CD14-positive monocyte (primary cell): ENCODE measurements at regions not wholly inside any gene's neighbourhood (a gene's known extent, or its start where the extent isn't known, plus 50 kb on each side); places are given as distances from the start of the nearest gene placed in this dataset.

ENCODE experiments used
- DNase-seq, 3 donors: peaks; one replicate each; pipeline ENCODE4 v3.0.0-alpha.2; 2011 to 2022
- H2AFZ ChIP-seq: 2 replicates; pipeline ENCODE4 v1.6.0; 2012; ENCODE audit warnings: mild to moderate bottlenecking, low read depth, low read length, inconsistent platforms; ENCODE audit not compliant: insufficient read depth, poor library complexity, severe bottlenecking
- H3K27ac ChIP-seq, 2 donors: 1 replicate in 1 of 2; 2 replicates in 1 of 2; pipeline ENCODE4 v1.5.1; 2012 to 2013; ENCODE audit warnings: low read length in 2 of 2, control low read depth in 1 of 2, inconsistent platforms in 1 of 2, low read depth in 1 of 2, mild to moderate bottlenecking in 1 of 2
- H3K27me3 ChIP-seq, 2 donors: one replicate each; pipeline versions ENCODE4 v1.6.0 to v1.6.1; 2011 to 2013; ENCODE audit warnings: low read length in 2 of 2; ENCODE audit not compliant: control insufficient read depth in 2 of 2, insufficient read depth in 2 of 2
- H3K36me3 ChIP-seq, 2 donors: replicated peaks in 1 of 2; 1 replicate in 1 of 2; 2 replicates in 1 of 2; pipeline versions ENCODE4 v1.5.1 to v1.6.1; 2012 to 2013; ENCODE audit warnings: low read length in 2 of 2, control low read depth in 1 of 2, inconsistent platforms in 1 of 2, mild to moderate bottlenecking in 1 of 2; ENCODE audit not compliant: insufficient read depth in 2 of 2, control insufficient read depth in 1 of 2
- H3K4me1 ChIP-seq, 2 donors: 1 replicate in 1 of 2; 2 replicates in 1 of 2; pipeline versions ENCODE4 v1.5.1 to v1.6.1; 2012 to 2013; ENCODE audit warnings: low read length in 2 of 2, control low read depth in 1 of 2, inconsistent platforms in 1 of 2, mild to moderate bottlenecking in 1 of 2, moderate library complexity in 1 of 2; ENCODE audit not compliant: insufficient read depth in 2 of 2, control insufficient read depth in 1 of 2
- H3K4me2 ChIP-seq: replicated peaks from 2 replicates; pipeline ENCODE3; 2012; ENCODE audit warnings: low read length, moderate library complexity, mild to moderate bottlenecking; ENCODE audit not compliant: poor library complexity, severe bottlenecking; ENCODE audit errors: extremely low read depth
- H3K4me3 ChIP-seq, 3 experiments: fragments of 200-600 bp in 1 of 3; sonication (generic) in 1 of 3; replicated peaks in 1 of 3; 1 replicate in 2 of 3; 2 replicates in 1 of 3; pipeline ENCODE4 v1.5.1; 2011 to 2013; ENCODE audit warnings: low read length in 3 of 3, mild to moderate bottlenecking in 3 of 3, control low read depth in 2 of 3, low read depth in 2 of 3, inconsistent platforms in 1 of 3, moderate library complexity in 1 of 3
- H3K79me2 ChIP-seq: 2 replicates; pipeline ENCODE4 v1.6.0; 2012; ENCODE audit warnings: mild to moderate bottlenecking, control low read depth, inconsistent platforms, low read length, moderate library complexity; ENCODE audit not compliant: insufficient read depth
- H3K9ac ChIP-seq: 2 replicates; pipeline ENCODE4 v1.6.0; 2017; ENCODE audit warnings: low read length, mild to moderate bottlenecking; ENCODE audit not compliant: insufficient read depth, poor library complexity, severe bottlenecking
- H3K9me3 ChIP-seq, 2 donors: replicated peaks in 1 of 2; 1 replicate in 1 of 2; 2 replicates in 1 of 2; pipeline versions ENCODE4 v1.5.1 to v1.6.1; 2012 to 2013; ENCODE audit warnings: low read length in 2 of 2, control low read depth in 1 of 2; ENCODE audit not compliant: control insufficient read depth in 1 of 2, insufficient read depth in 1 of 2
- H4K20me1 ChIP-seq: 2 replicates; pipeline ENCODE4 v1.6.0; 2012; ENCODE audit warnings: mild to moderate bottlenecking, low read length, control low read depth, moderate library complexity; ENCODE audit not compliant: insufficient read depth
- H3K27ac Mint-ChIP-seq, 7 donors: one replicate each; pipeline ENCODE4 v1.8.0; 2020; ENCODE audit warnings: mild to moderate bottlenecking in 7 of 7, mixed read lengths in 7 of 7, moderate library complexity in 6 of 7, inconsistent platforms in 2 of 7
- H3K27me3 Mint-ChIP-seq, 3 donors: one replicate each; pipeline ENCODE4 v1.8.0; 2021 to 2022; ENCODE audit warnings: low read depth in 3 of 3, mild to moderate bottlenecking in 3 of 3, mixed read lengths in 3 of 3, moderate library complexity in 3 of 3, inconsistent platforms in 1 of 3
- H3K36me3 Mint-ChIP-seq, 2 donors: one replicate each; pipeline ENCODE4 v1.8.0; 2020; ENCODE audit warnings: mixed read lengths in 2 of 2, inconsistent platforms in 1 of 2, mild to moderate bottlenecking in 1 of 2
- H3K4me1 Mint-ChIP-seq: one replicate; pipeline ENCODE4 v1.8.0; 2020; ENCODE audit warnings: mild to moderate bottlenecking, mixed read lengths
- H3K4me3 Mint-ChIP-seq, 2 donors: one replicate each; pipeline ENCODE4 v1.8.0; 2020; ENCODE audit warnings: mild to moderate bottlenecking in 2 of 2, mixed read lengths in 2 of 2, moderate library complexity in 1 of 2
- H3K9me3 Mint-ChIP-seq, 7 donors: one replicate each; pipeline ENCODE4 v1.8.0; 2020 to 2022; ENCODE audit warnings: mixed read lengths in 7 of 7, mild to moderate bottlenecking in 6 of 7, moderate library complexity in 6 of 7, inconsistent platforms in 2 of 7
- CTCF ChIP-seq: fragments of 200-600 bp; IDR thresholded peaks from one replicate; pipeline ENCODE4 v1.8.0; 2022; ENCODE audit warnings: antibody characterized with exemption, mild to moderate bottlenecking
- WGBS: methylation state at CpG from one replicate; pipeline ENCODE4 v1.1.5; 2013; ENCODE audit warnings: missing lambda C conversion rate; ENCODE audit not compliant: insufficient coverage; 5-methylcytosine and 5-hydroxymethylcytosine counted together
- intact Hi-C, 2 donors: fragments of 100-400 bp; cut with micrococcal nuclease; formaldehyde crosslinking; loops; one replicate each; pipeline versions ENCODE4 v1.15.0 to v1.15.1; 2023

GRCh38 chr17:62162898-62163297 lies 97.8 kb upstream of the MED13 start:
- Histone ChIP-seq H4K20me1 (no peaks in the 10 kb centered on the region), H3K4me1 (no peaks in the 10 kb centered on the region), H3K4me3 (no peak overlapping the region), H3K9ac (no peak overlapping the region), H2AFZ (no peak overlapping the region), H3K27me3 (no peaks in the 10 kb centered on the region), H3K79me2 (no peaks in the 10 kb centered on the region), H3K36me3 (no peaks in the 10 kb centered on the region), H3K27ac (no peak overlapping the region), H3K9me3 (no peaks in the 10 kb centered on the region), H3K4me2 (no peak overlapping the region)
- peaks cover 5% of the 10 kb centered on the region for H3K4me1 Mint-ChIP-seq
- H3K4me3 Mint-ChIP-seq = no peak overlapping the region
- H3K36me3 Mint-ChIP-seq = no peaks in the 10 kb centered on the region
- H3K9me3 Mint-ChIP-seq = peaks cover 0 to 2% (median 0%) of the 10 kb centered on the region in 7 donors
- DNase-seq = no peak
- no peak overlapping the region for H3K27ac Mint-ChIP-seq
- peaks cover 1 to 4% (median 2%) of the 10 kb centered on the region in 3 donors for H3K27me3 Mint-ChIP-seq
- intact Hi-C loops = no loop called here
- WGBS = no CpG with 5 or more reads among the region's 3 CpGs
- no peak for TF ChIP-seq CTCF

GRCh38 chr17:62161405-62162148 lies 96.5 kb upstream of the MED13 start:
- Mint-ChIP-seq H3K27ac (no peak overlapping the region), H3K27me3 (peaks cover 1 to 5% (median 4%) of the 10 kb centered on the region in 3 donors), H3K4me1 (peaks cover 5% of the 10 kb centered on the region), H3K4me3 (no peak overlapping the region), H3K9me3 (peaks cover 0 to 2% (median 0%) of the 10 kb centered on the region in 7 donors), H3K36me3 (no peaks in the 10 kb centered on the region)
- intact Hi-C loops = no loop called here
- DNase-seq = no peak
- no peaks in the 10 kb centered on the region for H3K36me3 ChIP-seq
- H3K4me1 ChIP-seq = no peaks in the 10 kb centered on the region
- no peak for TF ChIP-seq CTCF
- H4K20me1 ChIP-seq = no peaks in the 10 kb centered on the region
- no peak overlapping the region for H2AFZ ChIP-seq
- H3K27ac ChIP-seq = no peak overlapping the region
- no peaks in the 10 kb centered on the region for H3K27me3 ChIP-seq
- no peaks in the 10 kb centered on the region for H3K79me2 ChIP-seq
- 90% methylated on average over 2 of the region's 6 CpGs for WGBS
- no peaks in the 10 kb centered on the region for H3K9me3 ChIP-seq
- H3K9ac ChIP-seq = no peak overlapping the region
- no peak overlapping the region for H3K4me3 ChIP-seq
- no peak overlapping the region for H3K4me2 ChIP-seq
